Neural cell (in vitro differentiated cells): ENCODE measurements at regions not wholly inside any gene's neighbourhood (a gene's known extent, or its start where the extent isn't known, plus 50 kb on each side); places are given as distances from the start of the nearest gene placed in this dataset.

Experiments used
- H2AFZ ChIP-seq: fragments of 200-600, 300-800 bp; sonication (generic), shearing (Covaris generic); 2 replicates; pipeline ENCODE4 v1.6.0; 2014; ENCODE audit warnings: low read depth, mild to moderate bottlenecking, antibody characterized with exemption, low read length, moderate library complexity
- H3F3A ChIP-seq: fragments of 200-600 bp; shearing (Covaris generic); 2 replicates; pipeline ENCODE4 v1.6.1; 2016; ENCODE audit warnings: mild to moderate bottlenecking, moderate library complexity, mixed read lengths, antibody characterized with exemption, low read length; ENCODE audit not compliant: insufficient read depth, poor library complexity, severe bottlenecking
- H3K27ac ChIP-seq: fragments of 200-600, 300-800 bp; sonication (generic), shearing (Covaris generic); 2 replicates; pipeline ENCODE4 v1.5.1; 2014; ENCODE audit warnings: mild to moderate bottlenecking, low read length, moderate library complexity
- H3K27me3 ChIP-seq: fragments of 300-800, 200-600 bp; sonication (generic), shearing (Covaris generic); 2 replicates; pipeline ENCODE4 v1.6.0; 2014; ENCODE audit warnings: mild to moderate bottlenecking, low read depth, low read length, moderate library complexity; ENCODE audit not compliant: insufficient read depth
- H3K36me3 ChIP-seq: fragments of 300-800, 200-600 bp; sonication (generic), shearing (Covaris generic); 2 replicates; pipeline ENCODE4 v1.5.1; 2014; ENCODE audit warnings: mild to moderate bottlenecking, antibody characterized with exemption, low read length, moderate library complexity; ENCODE audit not compliant: insufficient read depth
- H3K4me2 ChIP-seq: fragments of 300-800, 200-600 bp; sonication (generic), shearing (Covaris generic); 2 replicates; pipeline ENCODE4 v1.6.0; 2014; ENCODE audit warnings: mild to moderate bottlenecking, low read length
- H3K4me3 ChIP-seq: fragments of 300-800, 200-600 bp; sonication (generic), shearing (Covaris generic); 2 replicates; pipeline ENCODE4 v1.5.1; 2014; ENCODE audit warnings: mild to moderate bottlenecking, low read length, moderate library complexity
- H3K79me2 ChIP-seq: fragments of 200-600 bp; shearing (Covaris generic); replicated peaks from 2 replicates; pipeline ENCODE4 v1.6.0; 2014; ENCODE audit warnings: mild to moderate bottlenecking, low read length, moderate library complexity; ENCODE audit not compliant: insufficient read depth
- H3K9ac ChIP-seq: fragments of 300-800, 200-600 bp; sonication (generic), shearing (Covaris generic); 2 replicates; pipeline ENCODE4 v1.6.1; 2016; ENCODE audit warnings: mild to moderate bottlenecking, low read length, mixed read lengths
- H3K9me2 ChIP-seq: fragments of 200-600 bp; shearing (Covaris generic); 2 replicates; pipeline ENCODE4 v1.6.1; 2016; ENCODE audit warnings: mild to moderate bottlenecking, low read length, mixed read lengths; ENCODE audit not compliant: insufficient read depth
- H3K9me3 ChIP-seq: fragments of 200-600, 300-800 bp; sonication (generic), shearing (Covaris generic); 2 replicates; pipeline ENCODE4 v1.6.1; 2016; ENCODE audit warnings: mild to moderate bottlenecking, mixed run types, low read length, moderate library complexity, mixed read lengths
- H4K20me1 ChIP-seq: fragments of 200-600 bp; shearing (Covaris generic); 2 replicates; pipeline ENCODE4 v1.6.1; 2016; ENCODE audit warnings: mild to moderate bottlenecking, mixed run types; ENCODE audit not compliant: insufficient read depth
- REST ChIP-seq: IDR thresholded peaks from 2 replicates; pipeline ENCODE4 v1.6.1; 2012; ENCODE audit warnings: borderline replicate concordance
- TAF1 ChIP-seq: IDR thresholded peaks from 2 replicates; pipeline ENCODE4 v1.6.1; 2012; ENCODE audit warnings: low read depth
- small RNA-seq, 3 experiments: library from RNA; depleted of rRNA; stranded (forward); fragments of <200 nt; gene quantifications; one replicate each; pipeline ENCODE3, GENCODE V24; 2012

DNA sequence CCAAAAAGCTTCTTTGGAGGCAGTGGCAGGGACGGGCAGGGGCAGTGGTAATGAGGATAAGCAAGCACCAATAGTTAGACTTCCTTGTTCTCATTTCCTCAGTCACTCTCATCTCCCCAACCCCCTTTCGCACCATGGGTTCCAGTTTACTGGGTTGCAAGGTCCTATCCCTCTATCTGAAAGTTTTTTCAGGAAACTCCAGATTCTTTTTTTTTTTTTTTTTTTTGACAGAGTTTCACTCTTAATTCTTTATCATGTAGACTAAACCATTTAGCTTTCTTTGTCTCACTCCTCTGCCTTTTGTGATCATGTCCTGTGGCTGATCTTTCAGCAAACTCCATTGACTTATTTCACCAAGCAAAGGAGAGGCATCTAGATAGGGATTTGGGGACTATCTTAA, 51.4 kb upstream of the GMDS start:
- H3K27ac ChIP-seq, result no peak overlapping the region
- H3K36me3 ChIP-seq, result no peaks in the 10 kb centered on the region
- H4K20me1 ChIP-seq, result no peaks in the 10 kb centered on the region
- H2AFZ ChIP-seq, result no peak overlapping the region
- no peak overlapping the region for H3K4me3 ChIP-seq
- no peaks in the 10 kb centered on the region for H3K27me3 ChIP-seq
- H3K4me2 ChIP-seq, result no peak overlapping the region
- TF ChIP-seq REST, result no peak
- TF ChIP-seq TAF1, result no peak
- no peaks in the 10 kb centered on the region for H3K79me2 ChIP-seq
- H3K9me3 ChIP-seq, result no peaks in the 10 kb centered on the region
- no peaks in the 10 kb centered on the region for H3F3A ChIP-seq
- no peaks in the 10 kb centered on the region for H3K9me2 ChIP-seq
- no peak overlapping the region for H3K9ac ChIP-seq

Small RNA genes lying in the stretch of these regions (small RNA-seq; reads per million reads assigned to genes)
- 0 to 9.0 (median 0) reads per million in 3 experiments for gene HMGN2P28
